HG03060 (cell line): ENCODE measurements at regions not wholly inside any gene's neighbourhood (a gene's known extent, or its start where the extent isn't known, plus 50 kb on each side); places are given as distances from the start of the nearest gene placed in this dataset.

Experiments
- ATAC-seq: cut with Tn5 transposase; IDR thresholded peaks from one replicate; pipeline ENCODE4 v1.9.1; 2021; ENCODE audit warnings: low read depth, moderate number of reproducible peaks; ENCODE audit not compliant: unreplicated experiment

DNA sequence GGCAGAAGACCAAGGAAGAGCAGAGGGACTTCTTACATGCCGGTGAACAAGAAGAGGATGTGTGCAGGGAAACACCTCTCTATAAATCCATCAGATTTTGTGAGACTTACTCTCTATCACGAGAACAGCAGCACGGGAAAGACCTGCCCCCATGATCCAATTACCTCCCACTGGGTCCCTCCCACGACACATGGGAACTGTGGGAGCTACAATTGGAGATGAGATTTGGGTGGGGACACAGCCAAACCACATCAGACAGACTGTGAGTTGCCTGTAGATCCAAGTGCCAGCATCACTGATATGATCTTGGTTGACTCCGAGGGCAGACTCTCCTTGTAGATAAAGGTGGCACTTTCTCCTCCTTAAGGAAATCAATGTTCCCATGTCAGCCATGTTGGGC is 414.8 kb upstream of the JARID2 start:
- ATAC-seq, result no peak

DNA sequence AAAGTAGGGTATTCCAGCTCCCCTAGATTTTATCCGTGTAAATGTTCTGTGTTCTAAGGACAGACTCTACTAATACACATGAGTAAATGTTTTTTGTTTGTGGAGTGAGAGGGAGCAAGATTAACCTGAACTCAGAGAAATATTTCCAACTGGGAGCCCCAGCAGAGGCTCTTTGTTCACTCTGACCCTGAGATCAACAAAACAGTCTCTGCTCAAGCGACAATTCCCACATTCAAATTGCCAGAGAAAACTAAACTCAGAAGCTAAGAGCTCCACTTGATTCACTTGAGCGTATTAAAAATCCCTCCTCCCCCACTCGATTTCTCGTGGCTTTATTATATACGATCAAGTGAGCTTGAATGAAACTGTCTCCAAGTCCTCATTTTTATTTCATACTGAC is 413.9 kb upstream of the JARID2 start:
- ATAC-seq, result no peak

DNA sequence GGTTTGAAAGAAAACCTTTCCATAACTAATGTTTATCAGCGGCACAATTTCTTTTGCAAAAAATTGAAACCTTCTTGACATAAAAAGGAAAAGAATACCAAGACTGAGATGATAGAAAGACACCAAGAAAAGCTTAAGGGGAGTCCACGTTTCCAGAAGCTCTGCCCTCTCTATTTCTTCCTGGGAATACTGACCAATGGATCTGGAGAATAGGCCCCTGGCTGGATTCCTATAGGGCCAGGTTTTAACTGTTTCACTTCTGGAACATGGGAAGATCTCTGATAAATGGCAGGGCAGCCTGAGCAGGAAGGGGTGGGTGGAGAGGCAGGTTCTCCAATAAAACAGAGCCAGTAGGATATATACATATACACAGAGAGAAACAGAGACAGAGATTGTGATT is 413.4 kb upstream of the JARID2 start:
- no peak for ATAC-seq

DNA sequence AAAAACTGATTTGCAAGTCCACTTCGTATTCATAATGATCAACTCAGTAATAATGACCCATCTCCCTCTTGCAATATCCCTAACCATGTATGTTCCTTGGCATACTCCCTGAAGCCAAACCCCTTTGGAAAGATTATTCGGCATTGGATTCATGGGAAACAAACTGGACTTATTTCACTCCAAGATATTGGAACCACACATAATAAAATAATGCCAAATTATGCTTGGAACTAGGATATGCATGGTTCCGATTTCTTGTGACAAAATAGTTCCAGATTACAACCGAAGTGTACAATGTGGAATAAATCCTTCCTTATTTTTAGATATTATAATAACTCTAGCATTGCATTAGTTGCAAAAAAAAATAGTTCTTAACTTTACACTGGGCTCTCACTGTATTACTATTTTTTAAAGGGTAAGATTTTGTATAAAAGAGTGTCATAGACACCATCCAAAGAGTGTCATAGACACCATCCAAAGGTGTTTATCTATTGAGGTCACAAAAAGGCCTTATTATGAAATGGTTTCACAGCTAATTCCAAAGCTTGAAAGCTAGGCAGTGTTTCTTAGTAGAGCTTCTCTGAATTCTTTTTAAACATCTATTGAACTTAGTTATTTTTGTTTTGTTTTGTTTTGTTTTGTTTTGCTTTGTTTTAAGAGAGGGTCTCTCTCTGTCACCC is 410.9 kb upstream of the JARID2 start:
- no peak for ATAC-seq

GRCh38 chr6:14837435-14837834 is 408.4 kb upstream of the JARID2 start:
- no peak for ATAC-seq

- no peak for ATAC-seq
Measured at GRCh38 chr6:14838133-14838583, 407.7 kb upstream of the JARID2 start.

DNA sequence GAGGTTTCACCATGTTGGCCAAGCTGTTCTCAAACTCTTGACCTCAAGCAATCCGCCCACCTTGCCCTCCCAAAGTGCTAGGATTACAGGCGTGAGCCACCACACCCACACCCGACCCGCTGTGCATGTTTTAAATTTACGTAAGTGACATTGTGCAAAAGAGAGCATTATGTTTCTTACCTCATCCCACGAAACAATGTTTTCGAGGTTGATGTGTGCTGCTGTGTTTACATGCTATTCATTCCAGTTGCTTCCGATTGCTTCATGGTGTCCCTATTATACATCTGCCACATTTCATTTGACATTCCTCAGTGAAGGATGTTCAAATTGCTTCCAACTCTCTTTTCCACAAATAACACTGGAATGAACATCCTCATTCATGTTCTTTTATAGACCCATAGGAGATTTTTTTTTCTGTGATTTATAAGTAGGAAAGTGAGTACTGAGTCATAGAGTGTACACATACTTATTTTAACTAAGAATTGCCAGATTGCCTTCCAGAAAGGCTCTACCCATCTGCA is 403.9 kb upstream of the JARID2 start:
- ATAC-seq, result no peak

DNA sequence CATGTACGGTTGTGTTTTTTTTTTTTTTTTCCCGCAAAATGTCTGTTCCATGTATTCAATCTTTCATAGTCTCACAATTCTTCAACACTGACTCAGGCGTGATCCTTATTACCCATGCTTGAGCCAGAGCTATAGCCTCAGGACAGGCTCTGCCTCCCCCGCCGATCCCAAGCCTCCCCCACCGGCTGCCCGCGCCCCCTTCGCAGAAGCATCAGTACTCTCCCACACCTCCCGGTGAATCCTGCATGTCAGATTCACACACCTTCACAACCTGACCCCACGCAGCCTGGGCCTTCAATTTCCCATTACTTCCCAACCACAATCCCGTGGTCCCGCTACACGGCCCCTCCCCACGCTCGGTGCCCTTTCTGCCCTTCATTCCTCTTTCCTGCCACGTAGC is 401.5 kb upstream of the JARID2 start:
- no peak for ATAC-seq

DNA sequence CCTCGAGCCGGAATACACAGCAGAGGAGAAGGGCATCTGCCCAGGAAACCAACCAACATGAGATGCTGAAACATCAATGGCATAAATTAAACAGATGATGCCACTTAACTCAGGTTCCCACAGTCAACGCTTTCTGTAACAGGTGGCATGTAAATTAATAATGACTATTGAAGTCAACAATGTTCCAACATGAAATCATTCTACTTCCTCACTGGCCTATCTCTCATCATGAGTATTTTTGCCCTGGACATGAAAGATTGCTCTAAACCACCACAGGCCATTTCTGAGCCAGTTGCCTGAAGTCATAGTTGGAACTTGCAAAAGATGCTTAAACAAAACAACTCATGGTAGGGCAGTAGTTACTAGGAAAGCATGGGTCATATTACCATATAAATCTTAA is 397.9 kb upstream of the JARID2 start:
- ATAC-seq, result no peak

GRCh38 chr6:14849185-14849584 is 396.7 kb upstream of the JARID2 start:
- ATAC-seq, result no peak

DNA sequence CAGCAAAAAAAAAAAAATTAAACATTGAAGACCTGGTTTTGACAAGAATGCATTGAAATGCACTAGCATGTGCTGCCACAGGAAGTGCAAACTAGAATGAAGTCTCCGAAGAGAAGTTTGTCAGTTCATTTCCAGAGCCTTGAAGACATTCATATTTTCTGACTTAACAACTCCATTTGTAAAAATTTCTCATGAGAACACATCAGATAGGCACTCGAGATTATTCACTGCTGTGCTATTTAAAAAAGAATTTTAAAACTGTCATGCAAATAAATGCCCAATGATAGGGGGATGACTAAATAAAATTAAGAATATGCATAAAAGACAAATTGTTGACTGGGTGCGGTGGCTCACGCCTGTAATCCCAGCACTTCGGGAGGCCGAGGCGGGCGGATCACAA is 394.6 kb upstream of the JARID2 start:
- no peak for ATAC-seq

GRCh38 chr6:14852375-14852774 is 393.5 kb upstream of the JARID2 start:
- no peak for ATAC-seq

- no peak for ATAC-seq
Measured at GRCh38 chr6:14856177-14856576, 389.7 kb upstream of the JARID2 start.

DNA sequence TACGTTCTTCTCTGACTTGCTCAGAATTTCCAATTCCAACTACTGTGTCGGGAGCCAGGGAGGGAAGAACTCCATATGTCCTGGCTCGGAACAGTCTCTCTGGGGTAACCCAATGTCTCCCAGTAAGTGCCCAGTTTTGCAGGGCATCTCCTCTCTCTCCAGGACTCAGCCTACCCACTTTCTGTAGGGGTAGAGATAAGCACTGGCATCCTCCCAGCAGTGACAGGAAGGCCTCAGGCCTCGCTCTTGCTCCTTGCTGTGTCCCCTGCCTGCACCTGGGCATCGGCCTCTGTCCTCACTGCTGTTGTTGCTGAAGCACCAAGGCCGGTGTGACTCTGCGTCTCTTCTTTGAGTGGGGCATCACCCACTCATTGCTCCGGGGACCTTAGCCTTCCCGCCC is 388.9 kb upstream of the JARID2 start:
- ATAC-seq, result no peak

GRCh38 chr6:14857501-14857900 is 388.4 kb upstream of the JARID2 start:
- no peak for ATAC-seq

- no peak for ATAC-seq
Measured at GRCh38 chr6:14858808-14859207, 387.1 kb upstream of the JARID2 start.

DNA sequence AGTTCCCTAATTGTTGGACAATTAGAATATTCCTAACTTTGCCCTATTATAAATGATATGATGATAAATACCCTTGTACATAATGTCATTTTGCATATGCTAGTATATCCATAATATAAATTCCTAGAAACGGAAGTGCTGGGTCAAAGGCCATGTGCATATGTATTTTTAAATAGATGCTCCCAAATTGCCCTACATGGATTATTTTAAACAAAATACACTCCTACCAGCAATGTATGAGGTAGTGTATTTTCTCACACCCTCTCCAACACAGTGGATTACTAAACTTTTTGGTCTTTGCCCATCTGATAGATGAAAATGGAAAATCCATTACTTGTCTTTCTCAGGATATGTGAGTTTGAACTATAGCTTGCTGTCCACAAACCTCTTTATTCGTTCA is 385.1 kb upstream of the JARID2 start:
- ATAC-seq, result no peak

DNA sequence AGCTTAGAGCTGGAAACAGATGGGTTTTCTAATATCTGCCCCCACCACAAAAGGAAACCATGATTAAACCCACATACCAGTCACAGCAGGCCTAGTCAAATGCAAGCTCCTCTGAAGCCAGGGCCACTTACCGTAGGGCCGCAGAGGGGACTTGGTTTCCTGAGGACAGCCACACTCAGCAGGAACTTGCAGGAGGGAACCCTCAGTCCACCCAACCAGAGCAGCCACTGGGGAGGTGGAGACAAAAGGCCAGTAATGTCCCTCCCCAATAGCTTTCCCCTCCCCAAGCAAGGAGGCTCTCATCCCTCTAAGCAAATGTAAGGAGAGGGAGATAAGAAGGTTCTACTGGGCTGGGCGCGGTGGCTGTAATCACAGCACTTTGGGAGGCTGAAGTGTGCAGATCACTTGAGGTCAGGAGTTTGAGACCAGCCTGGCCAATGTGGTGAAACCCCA is 384.4 kb upstream of the JARID2 start:
- no peak for ATAC-seq

- ATAC-seq, result no peak
Measured at GRCh38 chr6:14862845-14863244, 383.0 kb upstream of the JARID2 start.

DNA sequence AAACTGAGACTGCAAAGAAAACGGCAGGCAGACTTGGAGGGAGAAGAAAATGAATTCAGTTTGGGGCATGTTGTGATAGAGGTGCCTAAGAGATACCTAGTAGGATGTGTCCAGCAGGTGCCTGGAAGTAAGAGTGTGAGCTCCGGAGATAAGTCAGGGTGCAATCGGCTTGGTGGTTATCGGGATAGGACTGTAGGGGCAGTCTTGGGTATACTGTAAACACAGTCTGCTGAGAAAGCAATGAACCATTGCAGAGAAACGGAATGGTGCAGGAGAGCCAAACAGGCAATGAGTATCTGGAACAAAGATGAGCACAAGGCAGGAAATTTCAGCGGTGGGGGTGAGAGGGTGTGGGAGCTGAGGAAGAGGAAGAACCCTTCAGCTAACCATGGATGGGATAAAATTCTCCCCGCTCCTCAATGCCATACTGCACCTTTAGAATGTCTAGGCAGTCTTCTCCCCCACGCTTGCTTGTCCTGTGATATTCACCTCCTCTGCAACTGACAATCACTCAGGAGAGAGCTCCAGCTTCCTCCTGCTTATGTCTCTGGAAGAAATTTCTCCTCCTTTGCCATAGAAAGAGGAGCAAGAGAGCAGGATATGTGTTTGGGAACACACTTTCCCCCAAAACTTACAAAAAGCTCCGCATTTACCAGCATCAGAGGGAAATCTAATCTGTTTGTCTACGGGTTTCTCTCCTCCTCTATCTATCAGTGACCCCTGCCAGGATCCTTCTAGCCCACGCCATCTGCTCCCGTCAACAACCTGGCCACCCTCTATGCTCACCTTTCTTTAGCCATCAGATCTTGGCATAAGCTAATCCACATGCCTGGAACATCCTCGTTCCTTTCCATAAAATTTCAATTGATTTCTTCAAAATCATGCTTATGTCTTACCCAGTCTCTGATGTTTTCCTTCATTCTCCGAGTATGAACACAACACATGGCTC is 381.7 kb upstream of the JARID2 start:
- no peak for ATAC-seq

- no peak for ATAC-seq
Measured at GRCh38 chr6:14865531-14866100, 380.3 kb upstream of the JARID2 start.
